GM12865 (cell line): ENCODE measurements at regions not wholly inside any gene's neighbourhood (a gene's known extent, or its start where the extent isn't known, plus 50 kb on each side); places are given as distances from the start of the nearest gene placed in this dataset.

Source experiments
- DNase-seq: peaks from one replicate; pipeline ENCODE4 v3.0.0; 2010; ENCODE audit warnings: low read depth
- H3K4me3 ChIP-seq: 2 replicates; pipeline ENCODE4 v1.5.1; 2011; ENCODE audit warnings: mild to moderate bottlenecking, low read depth, low read length, control low read depth
- CTCF ChIP-seq: IDR thresholded peaks from 2 replicates; pipeline ENCODE4 v1.5.1; 2011; ENCODE audit warnings: low read length, control low read depth, low read depth, inconsistent platforms; ENCODE audit not compliant: insufficient read depth; ENCODE audit errors: missing control alignments

DNA sequence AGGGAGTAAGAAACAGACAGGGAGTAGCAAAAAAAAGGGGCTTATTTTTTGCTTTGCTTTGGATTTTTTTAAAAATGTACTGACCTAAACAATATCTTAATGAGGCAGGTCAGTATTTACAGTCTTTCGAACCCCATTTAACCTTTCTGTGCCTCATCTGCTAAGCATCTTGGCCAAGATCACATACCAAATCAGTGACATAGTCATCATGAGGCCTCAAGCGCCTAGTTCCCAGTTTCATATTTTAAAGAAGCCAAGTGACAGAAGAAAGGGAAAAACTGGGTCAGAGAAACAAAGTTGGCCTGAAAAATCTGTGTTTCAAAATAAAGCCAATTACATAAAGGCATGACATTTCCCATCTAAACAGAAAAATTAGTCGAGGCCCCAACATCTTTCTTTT, 94.6 kb upstream of the WDR44 start:
- no peak for DNase-seq
- no peak for TF ChIP-seq CTCF
- H3K4me3 ChIP-seq = no peak overlapping the region

GRCh38 chrX:118252967-118253366, 92.9 kb upstream of the WDR44 start:
- DNase-seq = no peak
- H3K4me3 ChIP-seq = no peak overlapping the region
- no peak for TF ChIP-seq CTCF

DNA sequence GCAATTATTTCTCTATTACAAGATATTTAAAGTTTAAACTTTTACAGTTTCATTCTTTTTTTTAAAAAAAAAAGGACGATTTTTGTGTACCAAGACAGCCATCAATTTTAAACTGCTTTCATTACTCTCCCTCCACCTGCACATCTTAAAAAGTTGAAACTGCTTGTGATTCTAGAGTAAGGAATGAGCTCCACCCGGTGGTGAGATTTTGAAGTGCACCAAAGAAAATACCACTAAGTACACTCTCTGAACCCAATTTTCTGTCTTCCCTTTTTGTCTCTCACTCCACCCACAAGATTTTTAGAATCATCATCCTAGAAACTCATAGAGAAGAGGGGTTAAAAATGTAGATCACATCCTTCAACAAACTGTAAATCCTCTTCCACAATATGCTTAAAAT, 91.3 kb upstream of the WDR44 start:
- peak; percentile 53 for TF ChIP-seq CTCF
- peak; percentile 61 for DNase-seq
- H3K4me3 ChIP-seq = no peak overlapping the region

GRCh38 chrX:118255921-118256320, 90.0 kb upstream of the WDR44 start:
- DNase-seq = no peak
- TF ChIP-seq CTCF = no peak
- H3K4me3 ChIP-seq = no peak overlapping the region

DNA sequence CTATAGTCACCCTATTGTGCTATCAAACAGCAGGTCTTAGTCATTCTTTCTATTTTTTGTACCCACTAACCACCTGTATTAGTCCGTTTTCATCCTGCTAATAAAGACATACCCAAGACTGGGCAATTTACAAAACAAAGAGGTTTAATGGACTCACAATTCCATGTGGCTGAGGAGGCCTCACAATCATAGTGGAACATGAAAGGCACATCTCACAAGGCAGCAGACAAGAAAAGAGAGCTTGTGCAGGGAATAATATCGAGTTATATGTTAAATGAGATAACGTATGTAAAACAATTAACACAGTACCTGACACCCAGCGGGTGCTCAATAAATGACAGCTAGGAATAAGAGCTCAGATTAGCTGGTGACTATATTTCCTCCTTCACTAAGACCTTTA, 88.1 kb upstream of the WDR44 start:
- no peak for TF ChIP-seq CTCF
- H3K4me3 ChIP-seq = no peak overlapping the region
- DNase-seq = no peak

GRCh38 chrX:118259213-118259612, 86.7 kb upstream of the WDR44 start:
- no peak overlapping the region for H3K4me3 ChIP-seq
- TF ChIP-seq CTCF = no peak
- DNase-seq = no peak

DNA sequence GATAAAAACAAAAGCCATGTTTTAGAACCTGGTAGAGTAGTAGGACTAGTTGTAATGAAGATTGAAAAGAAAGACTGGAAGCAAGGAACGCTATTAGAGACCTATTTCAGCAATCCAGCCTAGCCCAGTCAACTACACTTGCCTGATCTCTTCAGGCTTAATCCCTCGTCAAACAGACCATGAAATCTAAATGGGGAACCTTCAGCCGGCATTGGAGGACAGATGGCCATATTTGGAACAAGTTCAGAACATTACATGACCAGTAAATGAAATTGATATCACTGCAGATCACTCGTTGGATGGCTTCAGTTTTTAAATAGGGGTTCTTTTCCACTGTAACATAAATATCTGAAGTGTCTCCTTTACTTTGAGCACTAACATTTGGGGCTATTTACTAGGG, 84.8 kb upstream of the WDR44 start:
- TF ChIP-seq CTCF = no peak
- no peak for DNase-seq

More for the DNA sequence above, 84.8 kb upstream of the WDR44 start:
- no peak overlapping the region for H3K4me3 ChIP-seq
